GM23248 (cell line): ENCODE measurements at regions not wholly inside any gene's neighbourhood (a gene's known extent, or its start where the extent isn't known, plus 50 kb on each side); places are given as distances from the start of the nearest gene placed in this dataset.

ENCODE experiments used
- EZH2 ChIP-seq: fragments of 200-600 bp; sonication (generic); IDR thresholded peaks from 2 replicates; pipeline ENCODE4 v1.6.1; 2018; ENCODE audit warnings: antibody characterized with exemption, mild to moderate bottlenecking; ENCODE audit not compliant: insufficient read depth, poor library complexity, severe bottlenecking
- EZH2phosphoT487 ChIP-seq: fragments of 200-600 bp; sonication (generic); IDR thresholded peaks from 2 replicates; pipeline ENCODE4 v1.6.1; 2018; ENCODE audit warnings: antibody characterized with exemption, moderate library complexity, mild to moderate bottlenecking, low read depth; ENCODE audit not compliant: insufficient read depth

DNA sequence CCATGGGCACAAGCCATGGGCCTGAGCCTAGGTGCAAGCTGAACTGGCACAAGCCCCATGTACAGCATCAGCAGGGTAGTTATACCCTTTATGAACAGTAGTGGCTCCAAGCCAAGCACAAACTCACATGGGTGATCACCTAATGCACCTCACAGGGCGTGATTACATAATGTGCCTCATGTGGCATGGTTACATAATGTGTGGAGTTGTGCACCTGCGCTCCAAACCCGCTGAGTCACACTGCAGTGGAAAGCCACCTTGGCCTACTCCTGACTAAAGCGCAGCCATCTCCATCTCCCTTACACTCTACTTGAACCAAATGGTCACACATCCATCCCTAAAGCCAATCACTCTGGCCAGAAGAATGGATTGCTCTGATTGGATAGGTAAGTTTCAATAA lies 279.7 kb downstream of the MBD2 start:
- TF ChIP-seq EZH2phosphoT487 (no peak), EZH2 (no peak)
